ENCODE measurements at regions not wholly inside any gene's neighbourhood (a gene's known extent, or its start where the extent isn't known, plus 50 kb on each side); places are given as distances from the start of the nearest gene placed in this dataset.

DNA sequence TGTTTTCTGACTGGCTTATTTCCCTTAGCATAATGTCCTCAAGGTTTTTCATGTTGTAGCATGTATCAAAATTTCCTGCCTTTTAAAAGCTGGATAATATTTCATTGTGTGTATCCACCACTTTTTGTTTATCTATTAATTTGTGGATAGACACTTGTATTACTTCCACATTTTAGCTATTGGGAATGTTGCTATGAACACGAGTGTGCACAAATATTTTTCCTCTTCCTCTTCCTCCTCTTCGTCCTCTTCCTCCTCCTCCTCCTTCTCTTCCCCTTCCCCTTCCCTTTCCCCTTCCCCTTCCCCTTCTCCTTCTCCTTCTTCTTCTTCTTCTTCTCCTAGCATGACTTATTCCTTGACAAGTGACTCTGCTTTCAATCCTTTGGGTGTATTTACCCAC, 51.2 kb upstream of the KL start:
- DNase-seq (ENCODE audit: low spot score), result no peak
- Histone ChIP-seq H3K9me3 (ENCODE audit: low read length) (no peaks in the 10 kb centered on the region), H3K9me2 (ENCODE audit: insufficient read depth, low read length) (no peaks in the 10 kb centered on the region), H3K36me3 (ENCODE audit: insufficient read depth, low read length) (no peaks in the 10 kb centered on the region), H3K4me1 (ENCODE audit: insufficient read depth, low read length, poor library complexity, severe bottlenecking) (no peaks in the 10 kb centered on the region), H3K27ac (ENCODE audit: low read depth, low read length, poor library complexity, severe bottlenecking) (no peak overlapping the region), H3K79me2 (ENCODE audit: insufficient read depth, low read depth, low read length) (no peaks in the 10 kb centered on the region), H4K20me1 (ENCODE audit: insufficient read depth, low read length) (no peaks in the 10 kb centered on the region), H2AFZ (ENCODE audit: low read length) (no peak overlapping the region), H3K4me2 (ENCODE audit: low read length) (no peak overlapping the region), H3K4me3 (ENCODE audit: low read depth, low read length, poor library complexity, severe bottlenecking) (no peak overlapping the region)
- CTCF ChIA-PET (ENCODE audit: unreplicated experiment), result no interaction called here
- BruUV-seq (replicated peaks), result no TSS peak
- intact Hi-C loops (cut with micrococcal nuclease; ENCODE audit: unreplicated experiment), result no loop called here
- TF ChIP-seq, protein P1, sequence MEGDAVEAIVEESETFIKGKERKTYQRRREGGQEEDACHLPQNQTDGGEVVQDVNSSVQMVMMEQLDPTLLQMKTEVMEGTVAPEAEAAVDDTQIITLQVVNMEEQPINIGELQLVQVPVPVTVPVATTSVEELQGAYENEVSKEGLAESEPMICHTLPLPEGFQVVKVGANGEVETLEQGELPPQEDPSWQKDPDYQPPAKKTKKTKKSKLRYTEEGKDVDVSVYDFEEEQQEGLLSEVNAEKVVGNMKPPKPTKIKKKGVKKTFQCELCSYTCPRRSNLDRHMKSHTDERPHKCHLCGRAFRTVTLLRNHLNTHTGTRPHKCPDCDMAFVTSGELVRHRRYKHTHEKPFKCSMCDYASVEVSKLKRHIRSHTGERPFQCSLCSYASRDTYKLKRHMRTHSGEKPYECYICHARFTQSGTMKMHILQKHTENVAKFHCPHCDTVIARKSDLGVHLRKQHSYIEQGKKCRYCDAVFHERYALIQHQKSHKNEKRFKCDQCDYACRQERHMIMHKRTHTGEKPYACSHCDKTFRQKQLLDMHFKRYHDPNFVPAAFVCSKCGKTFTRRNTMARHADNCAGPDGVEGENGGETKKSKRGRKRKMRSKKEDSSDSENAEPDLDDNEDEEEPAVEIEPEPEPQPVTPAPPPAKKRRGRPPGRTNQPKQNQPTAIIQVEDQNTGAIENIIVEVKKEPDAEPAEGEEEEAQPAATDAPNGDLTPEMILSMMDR (conservative IDR thresholded peaks at IDR 0.05; ENCODE audit: low read length), result no peak
- POLR2A ChIA-PET, result interaction anchor here (0.5 kb wide), 1 partner anchor 405 kb away, joined by 5 read pairs; no protein-coding TSS in a partner anchor

Measured in OCI-LY7 (cell line).